IPS DF 6.9 (cell line): ENCODE measurements at regions not wholly inside any gene's neighbourhood (a gene's known extent, or its start where the extent isn't known, plus 50 kb on each side); places are given as distances from the start of the nearest gene placed in this dataset.

Source experiments
- DNase-seq: peaks from one replicate; pipeline ENCODE4 v3.0.0-alpha.2; 2013; ENCODE audit warnings: low read depth, low spot score
- H3K27ac ChIP-seq: one replicate; pipeline ENCODE4 v1.5.1; 2013; ENCODE audit warnings: low read length, control low read depth
- H3K27me3 ChIP-seq: 2 replicates; pipeline ENCODE4 v1.6.1; 2013; ENCODE audit warnings: mild to moderate bottlenecking, low read length; ENCODE audit not compliant: control insufficient read depth, insufficient read depth
- H3K36me3 ChIP-seq: 2 replicates; pipeline ENCODE4 v1.6.1; 2013; ENCODE audit warnings: low read length; ENCODE audit not compliant: control insufficient read depth, insufficient read depth
- H3K4me1 ChIP-seq: 2 replicates; pipeline ENCODE4 v1.6.1; 2013; ENCODE audit warnings: low read length; ENCODE audit not compliant: control insufficient read depth, insufficient read depth
- H3K4me3 ChIP-seq: 2 replicates; pipeline ENCODE4 v1.5.1; 2013; ENCODE audit warnings: mild to moderate bottlenecking, low read length
- H3K9me3 ChIP-seq: 2 replicates; pipeline ENCODE4 v1.6.1; 2013; ENCODE audit warnings: low read length, inconsistent platforms; ENCODE audit not compliant: control insufficient read depth, insufficient read depth
- WGBS: extraction: QIAGEN DNeasy Blood & Tissue Kit; methylation state at CpG from one replicate; pipeline ENCODE4 v1.1.7; 2013; ENCODE audit warnings: mixed read lengths, missing lambda C conversion rate; ENCODE audit not compliant: insufficient read length, insufficient coverage; 5-methylcytosine and 5-hydroxymethylcytosine counted together

GRCh38 chr7:412313-412710 lies 107.3 kb downstream of the PDGFA start:
- Histone ChIP-seq H3K9me3 (no peaks in the 10 kb centered on the region), H3K27ac (no peak overlapping the region), H3K27me3 (no peaks in the 10 kb centered on the region), H3K4me1 (no peaks in the 10 kb centered on the region), H3K36me3 (no peaks in the 10 kb centered on the region; the same call in 1 of the 2 replicates), H3K4me3 (no peak overlapping the region)
- DNase-seq = no peak
- 100% methylated on average over 4 of the region's 13 CpGs for WGBS

GRCh38 chr7:414681-415560 lies 104.7 kb downstream of the PDGFA start:
- Histone ChIP-seq H3K36me3 (no peaks in the 10 kb centered on the region; the same call in 1 of the 2 replicates), H3K4me1 (no peaks in the 10 kb centered on the region), H3K9me3 (no peaks in the 10 kb centered on the region), H3K27ac (no peak overlapping the region), H3K27me3 (no peaks in the 10 kb centered on the region), H3K4me3 (no peak overlapping the region)
- no peak for DNase-seq
- no CpG with 5 or more reads among the region's 35 CpGs for WGBS

DNA sequence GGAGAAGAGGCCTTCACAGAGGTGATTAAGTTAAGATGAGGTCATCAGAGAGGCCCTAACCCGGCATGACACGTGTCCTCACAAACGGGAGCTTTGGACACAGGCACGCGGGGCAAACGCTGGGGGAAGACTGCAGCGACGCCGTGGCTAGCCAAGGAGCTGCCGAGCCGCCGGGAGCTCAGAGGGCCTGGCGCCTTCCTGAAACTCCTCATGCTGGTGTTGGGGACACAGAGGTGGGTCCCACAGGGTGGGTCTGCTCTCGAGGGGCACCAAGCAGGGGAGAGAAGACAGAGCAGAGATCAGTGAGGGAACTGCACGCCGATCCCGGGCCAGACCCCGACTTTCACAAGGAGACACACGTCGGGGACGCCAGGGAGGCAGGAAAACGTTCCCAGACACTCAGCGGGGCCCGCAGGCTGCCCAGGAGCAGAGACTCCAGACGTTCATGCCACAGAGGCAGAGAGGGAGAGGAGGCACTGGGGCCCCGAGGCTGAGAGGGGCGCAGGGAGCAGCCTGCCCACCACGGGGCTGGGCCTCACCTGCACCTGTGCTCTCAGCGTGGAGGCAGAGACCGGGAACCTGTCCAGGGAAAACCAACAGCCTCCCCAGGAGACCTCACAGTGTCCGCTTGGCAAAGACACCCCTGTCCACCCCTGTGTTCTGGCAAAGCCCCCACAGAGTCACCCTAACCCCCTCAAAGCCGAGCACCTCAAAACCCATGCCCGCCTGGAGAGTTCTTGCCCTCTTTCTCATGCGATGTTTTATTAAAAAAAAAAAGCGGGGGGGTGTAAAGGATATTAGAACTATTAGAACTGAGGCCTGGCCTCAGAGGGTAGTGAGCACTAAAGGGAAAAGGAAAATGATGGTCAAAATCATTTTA lies 103.8 kb downstream of the PDGFA start:
- Histone ChIP-seq H3K4me3 (no peak overlapping the region), H3K27me3 (no peaks in the 10 kb centered on the region), H3K36me3 (no peaks in the 10 kb centered on the region; the same call in 1 of the 2 replicates), H3K4me1 (no peaks in the 10 kb centered on the region), H3K27ac (no peak overlapping the region), H3K9me3 (no peaks in the 10 kb centered on the region)
- WGBS = no CpG with 5 or more reads among the region's 35 CpGs
- DNase-seq = no peak

- Histone ChIP-seq H3K36me3 (no peaks in the 10 kb centered on the region; the same call in 1 of the 2 replicates), H3K4me1 (peaks cover 6% of the 10 kb centered on the region), H3K9me3 (no peaks in the 10 kb centered on the region), H3K4me3 (no peak overlapping the region), H3K27me3 (no peaks in the 10 kb centered on the region), H3K27ac (no peak overlapping the region)
- no peak for DNase-seq
- no CpG with 5 or more reads among the region's 25 CpGs for WGBS
Measured at GRCh38 chr7:416761-417624, 102.7 kb downstream of the PDGFA start.

DNA sequence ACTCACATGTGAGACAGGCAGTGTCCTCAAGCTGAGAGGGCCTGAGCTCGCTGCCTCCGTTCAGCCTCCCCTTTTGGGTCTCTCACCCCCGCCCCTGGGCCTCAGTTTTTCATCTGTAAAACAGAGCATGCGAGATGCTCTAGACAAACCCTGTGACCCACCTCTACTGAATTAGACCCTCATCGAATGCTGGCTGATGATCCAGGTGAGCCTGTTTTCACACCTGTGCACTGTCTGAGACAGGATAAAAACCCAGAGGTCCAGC lies 102.1 kb downstream of the PDGFA start:
- WGBS = no CpG with 5 or more reads among the region's 5 CpGs
- no peak for DNase-seq
- no peak overlapping the region for H3K4me3 ChIP-seq
- H3K27ac ChIP-seq = no peak overlapping the region
- H3K36me3 ChIP-seq = no peaks in the 10 kb centered on the region; the same call in 1 of the 2 replicates
- no peaks in the 10 kb centered on the region for H3K27me3 ChIP-seq
- H3K9me3 ChIP-seq = no peaks in the 10 kb centered on the region
- peaks cover 6% of the 10 kb centered on the region for H3K4me1 ChIP-seq

DNA sequence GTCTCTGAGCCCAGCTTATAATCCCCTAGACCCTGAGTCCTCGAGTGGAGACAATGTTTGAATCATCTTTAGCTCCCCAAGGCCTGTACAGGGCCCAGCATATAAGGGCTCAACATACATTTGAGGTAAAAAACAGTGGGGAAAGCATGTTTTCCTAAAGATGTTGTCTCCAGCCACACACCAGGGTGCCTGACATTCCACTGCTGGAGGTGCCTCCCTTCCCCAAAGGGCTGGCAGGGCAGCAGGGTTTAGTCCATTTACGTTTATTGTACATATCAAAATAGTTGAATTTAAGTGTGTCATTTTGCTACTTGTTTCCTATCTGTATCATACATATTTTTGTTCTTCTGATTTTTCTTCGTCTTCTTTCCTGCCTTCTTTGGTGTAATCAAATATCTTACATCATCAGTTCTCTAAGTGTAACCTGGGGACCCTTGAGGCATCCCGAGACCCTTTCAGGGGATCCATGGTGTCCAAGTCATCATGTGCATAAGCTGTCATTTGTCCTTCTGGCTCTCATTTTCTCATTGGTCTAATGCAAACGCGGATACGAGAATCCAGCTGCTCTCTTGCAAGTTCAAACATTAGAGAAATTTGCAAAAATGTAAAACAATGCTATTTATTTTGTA lies 101.6 kb downstream of the PDGFA start:
- no CpG with 5 or more reads among the region's 7 CpGs for WGBS
- Histone ChIP-seq H3K27ac (no peak overlapping the region), H3K4me3 (no peak overlapping the region), H3K9me3 (no peaks in the 10 kb centered on the region), H3K27me3 (no peaks in the 10 kb centered on the region), H3K36me3 (no peaks in the 10 kb centered on the region; the same call in 1 of the 2 replicates), H3K4me1 (peaks cover 6% of the 10 kb centered on the region)
- no peak for DNase-seq

DNA sequence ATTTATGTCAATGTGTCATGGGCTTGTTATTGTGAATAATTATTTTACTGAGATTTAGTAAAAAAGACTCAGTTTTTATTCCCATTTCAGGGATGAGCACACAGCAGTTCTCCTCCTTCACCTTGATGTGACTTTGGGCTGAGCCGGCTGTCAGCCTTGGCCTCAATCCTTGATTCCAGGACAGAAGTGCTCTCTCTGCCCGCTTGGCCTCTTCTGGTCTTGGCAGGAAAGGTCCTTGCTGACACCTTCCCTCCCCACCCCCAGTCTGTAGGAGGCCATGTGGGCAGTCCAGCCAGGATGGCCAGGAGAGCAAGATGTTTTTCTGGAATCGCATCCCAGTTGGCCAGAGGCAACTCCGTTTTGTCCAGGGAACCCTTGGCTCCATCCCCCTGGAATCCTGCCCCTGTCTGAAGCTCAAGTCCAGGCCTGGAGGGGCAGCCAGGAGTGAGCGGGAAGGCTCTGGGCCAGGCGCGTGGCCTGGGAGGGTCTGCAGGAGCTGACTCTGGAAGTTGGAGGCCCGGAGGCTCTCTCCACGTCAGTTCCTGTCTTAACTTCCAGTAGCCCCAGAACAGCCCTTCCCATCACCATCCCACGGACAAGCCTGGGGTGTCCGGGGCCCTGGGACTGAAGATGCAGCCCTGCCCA lies 100.9 kb downstream of the PDGFA start:
- Histone ChIP-seq H3K9me3 (no peaks in the 10 kb centered on the region), H3K36me3 (no peaks in the 10 kb centered on the region; the same call in 1 of the 2 replicates), H3K27ac (no peak overlapping the region), H3K27me3 (no peaks in the 10 kb centered on the region), H3K4me1 (peaks cover 6% of the 10 kb centered on the region), H3K4me3 (no peak overlapping the region)
- DNase-seq = no peak
- WGBS = no CpG with 5 or more reads among the region's 11 CpGs

DNA sequence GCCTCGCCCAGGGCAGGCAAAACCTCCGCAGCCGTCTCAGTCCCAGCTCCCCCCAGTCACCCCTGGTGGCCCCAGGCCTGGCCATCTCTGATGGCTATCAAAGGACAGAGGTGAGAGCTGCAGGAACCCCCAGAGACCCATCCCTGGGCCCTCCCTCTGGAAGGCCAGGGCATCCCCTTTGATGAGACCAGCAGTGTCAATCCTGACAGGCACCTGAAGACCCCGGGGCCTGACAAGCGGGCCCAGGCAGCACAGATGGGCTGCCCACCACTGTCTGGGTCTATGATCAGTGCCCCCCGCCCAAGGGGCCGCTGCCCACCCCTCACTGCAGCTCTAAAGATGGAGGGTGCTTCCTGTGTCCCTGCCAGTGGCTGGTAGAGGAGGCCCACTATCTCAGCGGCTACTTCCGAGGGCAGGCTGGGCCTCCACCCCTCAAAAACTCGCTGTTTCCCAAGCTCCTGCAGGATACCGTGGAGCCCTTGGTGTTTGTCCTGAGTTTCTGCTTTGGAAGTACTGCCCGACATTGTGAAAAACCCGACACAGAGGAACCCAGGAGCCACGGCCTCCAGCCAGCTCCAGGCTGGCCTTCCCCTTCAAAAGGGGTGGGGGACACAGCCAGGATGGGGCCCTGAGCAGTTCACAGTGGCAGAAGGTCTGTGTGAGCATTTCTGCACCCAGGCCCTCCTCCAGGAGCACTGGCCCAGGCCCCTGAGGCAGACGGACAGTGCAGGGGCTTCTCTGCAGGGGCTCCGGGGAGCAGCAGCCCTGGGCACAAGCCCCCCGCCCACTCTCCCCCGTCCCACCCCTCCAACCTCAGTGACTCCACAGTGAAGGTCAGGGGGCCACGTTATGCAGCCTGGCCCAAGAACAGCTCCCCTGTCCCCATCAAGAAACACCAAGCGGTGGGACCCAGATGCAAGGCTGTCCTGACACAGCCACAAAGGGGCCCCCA lies 99.2 kb downstream of the PDGFA start:
- DNase-seq = no peak
- Histone ChIP-seq H3K4me1 (peaks cover 6% of the 10 kb centered on the region), H3K36me3 (no peaks in the 10 kb centered on the region), H3K27me3 (no peaks in the 10 kb centered on the region), H3K27ac (no peak overlapping the region), H3K9me3 (no peaks in the 10 kb centered on the region), H3K4me3 (no peak overlapping the region)
- WGBS = no CpG with 5 or more reads among the region's 20 CpGs
